ENCODE measurements at regions not wholly inside any gene's neighbourhood (a gene's known extent, or its start where the extent isn't known, plus 50 kb on each side); places are given as distances from the start of the nearest gene placed in this dataset.

GRCh38 chr11:127362754-127363308 lies 362.3 kb upstream of the KIRREL3 start:
- TF ChIP-seq, protein P1, sequence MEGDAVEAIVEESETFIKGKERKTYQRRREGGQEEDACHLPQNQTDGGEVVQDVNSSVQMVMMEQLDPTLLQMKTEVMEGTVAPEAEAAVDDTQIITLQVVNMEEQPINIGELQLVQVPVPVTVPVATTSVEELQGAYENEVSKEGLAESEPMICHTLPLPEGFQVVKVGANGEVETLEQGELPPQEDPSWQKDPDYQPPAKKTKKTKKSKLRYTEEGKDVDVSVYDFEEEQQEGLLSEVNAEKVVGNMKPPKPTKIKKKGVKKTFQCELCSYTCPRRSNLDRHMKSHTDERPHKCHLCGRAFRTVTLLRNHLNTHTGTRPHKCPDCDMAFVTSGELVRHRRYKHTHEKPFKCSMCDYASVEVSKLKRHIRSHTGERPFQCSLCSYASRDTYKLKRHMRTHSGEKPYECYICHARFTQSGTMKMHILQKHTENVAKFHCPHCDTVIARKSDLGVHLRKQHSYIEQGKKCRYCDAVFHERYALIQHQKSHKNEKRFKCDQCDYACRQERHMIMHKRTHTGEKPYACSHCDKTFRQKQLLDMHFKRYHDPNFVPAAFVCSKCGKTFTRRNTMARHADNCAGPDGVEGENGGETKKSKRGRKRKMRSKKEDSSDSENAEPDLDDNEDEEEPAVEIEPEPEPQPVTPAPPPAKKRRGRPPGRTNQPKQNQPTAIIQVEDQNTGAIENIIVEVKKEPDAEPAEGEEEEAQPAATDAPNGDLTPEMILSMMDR (IDR thresholded peaks at IDR 0.05; ENCODE audit: partially characterized antibody, unreplicated experiment), result no peak
- Mint-ChIP-seq H3K9me3 (ENCODE audit: unreplicated experiment) (no peaks in the 10 kb centered on the region), H3K27me3 (ENCODE audit: unreplicated experiment) (no peaks in the 10 kb centered on the region), H3K36me3 (ENCODE audit: unreplicated experiment) (no peaks in the 10 kb centered on the region), H3K27ac (ENCODE audit: unreplicated experiment) (no peak overlapping the region), H3K4me1 (ENCODE audit: low read depth, unreplicated experiment) (no peaks in the 10 kb centered on the region), H3K4me3 (ENCODE audit: unreplicated experiment) (no peak overlapping the region)
- no peak for DNase-seq

- DNase-seq, result no peak
- no peaks in the 10 kb centered on the region for H3K27me3 Mint-ChIP-seq (ENCODE audit: unreplicated experiment)
- no peak overlapping the region for H3K27ac Mint-ChIP-seq (ENCODE audit: unreplicated experiment)
- H3K36me3 Mint-ChIP-seq (ENCODE audit: unreplicated experiment), result no peaks in the 10 kb centered on the region
- no peak overlapping the region for H3K4me3 Mint-ChIP-seq (ENCODE audit: unreplicated experiment)
- TF ChIP-seq, protein P1 (IDR thresholded peaks at IDR 0.05; ENCODE audit: partially characterized antibody, unreplicated experiment), result no peak
- no peaks in the 10 kb centered on the region for H3K4me1 Mint-ChIP-seq (ENCODE audit: low read depth, unreplicated experiment)
- no peaks in the 10 kb centered on the region for H3K9me3 Mint-ChIP-seq (ENCODE audit: unreplicated experiment)
Observed at GRCh38 chr11:127358160-127358559, 357.6 kb upstream of the KIRREL3 start.

DNA sequence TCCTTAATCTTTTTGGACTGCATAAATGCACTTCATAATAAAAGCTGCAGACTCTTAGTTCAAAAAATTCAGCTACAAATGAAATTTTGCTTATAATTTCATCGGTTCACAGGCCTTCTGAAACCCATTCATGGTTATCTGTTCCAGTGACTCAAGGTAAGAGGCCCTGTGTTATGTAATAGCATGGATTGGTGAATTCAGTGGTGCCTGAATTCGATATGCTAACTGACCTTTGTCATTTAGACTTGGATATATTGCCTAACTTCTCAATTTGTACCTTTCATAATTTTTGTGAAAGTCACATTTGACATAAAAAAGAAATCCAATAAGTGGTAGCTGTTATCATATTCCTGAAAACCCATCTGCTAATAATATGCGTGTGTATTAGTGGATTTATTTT lies 349.9 kb upstream of the KIRREL3 start:
- TF ChIP-seq, protein P1 (IDR thresholded peaks at IDR 0.05; ENCODE audit: partially characterized antibody, unreplicated experiment), result no peak
- H3K4me1 Mint-ChIP-seq (ENCODE audit: low read depth, unreplicated experiment), result peaks cover 8% of the 10 kb centered on the region
- peaks cover 3% of the 10 kb centered on the region for H3K27me3 Mint-ChIP-seq (ENCODE audit: unreplicated experiment)
- no peak overlapping the region for H3K27ac Mint-ChIP-seq (ENCODE audit: unreplicated experiment)
- H3K9me3 Mint-ChIP-seq (ENCODE audit: unreplicated experiment), result no peaks in the 10 kb centered on the region
- H3K36me3 Mint-ChIP-seq (ENCODE audit: unreplicated experiment), result peaks cover 5% of the 10 kb centered on the region
- no peak overlapping the region for H3K4me3 Mint-ChIP-seq (ENCODE audit: unreplicated experiment)
- no peak for DNase-seq

DNA sequence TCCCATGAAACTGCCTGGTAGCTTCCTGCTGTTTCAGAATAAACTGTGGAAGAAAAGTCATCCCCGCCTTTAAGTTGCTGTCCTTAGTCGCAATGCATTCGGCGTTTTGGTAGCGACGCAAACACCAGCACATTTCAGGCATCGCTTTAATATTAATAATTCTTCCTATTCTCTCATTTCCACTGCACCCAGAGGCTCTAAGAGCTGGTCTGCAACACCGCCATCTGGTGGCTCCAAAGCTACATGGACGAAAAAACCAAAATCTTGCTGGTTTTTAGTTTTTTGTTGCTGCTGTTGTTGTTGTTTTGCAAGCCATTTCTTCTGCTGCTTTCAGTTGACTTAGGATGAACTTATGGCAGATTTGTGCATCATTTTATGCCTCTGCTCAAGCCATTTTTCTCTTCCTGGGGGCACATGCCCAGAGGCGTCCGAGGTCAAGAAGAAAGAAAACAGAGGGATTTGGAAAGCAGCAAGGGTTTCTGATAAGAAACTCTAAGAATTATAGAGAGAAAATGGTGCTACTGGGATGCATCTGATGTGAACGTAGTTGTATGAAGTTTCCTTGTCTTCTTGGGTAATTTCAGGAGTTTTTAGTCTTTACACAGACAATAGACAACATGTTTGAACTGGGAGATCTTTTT lies 345.4 kb upstream of the KIRREL3 start:
- no peak overlapping the region for H3K27ac Mint-ChIP-seq (ENCODE audit: unreplicated experiment)
- peaks cover 10% of the 10 kb centered on the region for H3K4me1 Mint-ChIP-seq (ENCODE audit: low read depth, unreplicated experiment)
- H3K9me3 Mint-ChIP-seq (ENCODE audit: unreplicated experiment), result no peaks in the 10 kb centered on the region
- TF ChIP-seq, protein P1 (IDR thresholded peaks at IDR 0.05; ENCODE audit: partially characterized antibody, unreplicated experiment), result peak; percentile 85
- peaks cover 5% of the 10 kb centered on the region for H3K36me3 Mint-ChIP-seq (ENCODE audit: unreplicated experiment)
- peak; percentile 69 for DNase-seq
- no peak overlapping the region for H3K4me3 Mint-ChIP-seq (ENCODE audit: unreplicated experiment)
- H3K27me3 Mint-ChIP-seq (ENCODE audit: unreplicated experiment), result peaks cover 3% of the 10 kb centered on the region

- TF ChIP-seq, protein P1 (IDR thresholded peaks at IDR 0.05; ENCODE audit: partially characterized antibody, unreplicated experiment), result no peak
- DNase-seq, result no peak
- Mint-ChIP-seq H3K27me3 (ENCODE audit: unreplicated experiment) (no peaks in the 10 kb centered on the region), H3K9me3 (ENCODE audit: unreplicated experiment) (no peaks in the 10 kb centered on the region), H3K4me3 (ENCODE audit: unreplicated experiment) (no peak overlapping the region), H3K36me3 (ENCODE audit: unreplicated experiment) (no peaks in the 10 kb centered on the region), H3K4me1 (ENCODE audit: low read depth, unreplicated experiment) (peaks cover 2% of the 10 kb centered on the region), H3K27ac (ENCODE audit: unreplicated experiment) (no peak overlapping the region)
Observed at GRCh38 chr11:127340438-127340837, 339.9 kb upstream of the KIRREL3 start.
